ENCODE measurements at regions not wholly inside any gene's neighbourhood (a gene's known extent, or its start where the extent isn't known, plus 50 kb on each side); places are given as distances from the start of the nearest gene placed in this dataset.

GRCh38 chr4:124589786-124590185 lies 122.7 kb downstream of the ANKRD50 start:
- no peak for DNase-seq (ENCODE audit: low read depth)

- DNase-seq (ENCODE audit: low read depth): no peak
These were observed 122.1 kb downstream of the ANKRD50 start for GRCh38 chr4:124590480-124590879.

GRCh38 chr4:124591637-124592036 lies 120.9 kb downstream of the ANKRD50 start:
- no peak for DNase-seq (ENCODE audit: low read depth)

- DNase-seq (ENCODE audit: low read depth): no peak
These were observed 119.0 kb downstream of the ANKRD50 start for GRCh38 chr4:124593494-124593893.

- no peak for DNase-seq (ENCODE audit: low read depth)
These were observed 117.6 kb downstream of the ANKRD50 start for GRCh38 chr4:124594945-124595344.

GRCh38 chr4:124596816-124597215 lies 115.7 kb downstream of the ANKRD50 start:
- DNase-seq (ENCODE audit: low read depth): peak; percentile 11

GRCh38 chr4:124610211-124610610 lies 102.3 kb downstream of the ANKRD50 start:
- no peak for DNase-seq (ENCODE audit: low read depth)
